Tibial nerve (tissue), 4 donors: ENCODE measurements at regions not wholly inside any gene's neighbourhood (a gene's known extent, or its start where the extent isn't known, plus 50 kb on each side); places are given as distances from the start of the nearest gene placed in this dataset.

Experiments
- DNase-seq, 2 donors: peaks; one replicate each; pipeline ENCODE4 v3.0.0-alpha.2; 2019; ENCODE audit warnings: low spot score in 2 of 2
- H3K27ac ChIP-seq, 4 donors: fragments of 200-600 bp; sonication (generic) in 3 of 4; one replicate each; pipeline ENCODE4 v1.5.1; 2017 to 2019; ENCODE audit warnings: mild to moderate bottlenecking in 1 of 4
- H3K27me3 ChIP-seq, 2 donors: fragments of 200-600 bp; sonication (generic) in 1 of 2; one replicate each; pipeline versions ENCODE4 v1.5.1 to v1.6.0; 2017 to 2019
- H3K36me3 ChIP-seq, 3 donors: fragments of 200-600 bp; sonication (generic); one replicate each; pipeline ENCODE4 v1.5.1; 2018 to 2019
- H3K4me1 ChIP-seq, 4 donors: fragments of 200-600 bp; sonication (generic) in 3 of 4; one replicate each; pipeline ENCODE4 v1.5.1; 2017 to 2019
- H3K4me3 ChIP-seq, 4 donors: fragments of 200-600 bp; sonication (generic) in 3 of 4; one replicate each; pipeline ENCODE4 v1.5.1; 2017 to 2019; ENCODE audit warnings: mild to moderate bottlenecking in 1 of 4, moderate library complexity in 1 of 4
- H3K9me3 ChIP-seq, 4 donors: fragments of 200-600 bp; sonication (generic) in 3 of 4; one replicate each; pipeline ENCODE4 v1.5.1; 2017 to 2019
- EP300 ChIP-seq, 2 donors: sonication (generic); formaldehyde crosslinking; IDR thresholded peaks; one replicate each; pipeline ENCODE4 v1.6.1; 2017; ENCODE audit warnings: antibody characterized with exemption in 2 of 2, mild to moderate bottlenecking in 1 of 2
- POLR2A ChIP-seq, 2 donors: fragments of 450-650 bp; IDR thresholded peaks; one replicate each; pipeline ENCODE4 v1.6.1; 2017; ENCODE audit warnings: antibody characterized with exemption in 2 of 2, mild to moderate bottlenecking in 2 of 2, moderate library complexity in 2 of 2
- WGBS, 2 donors: methylation state at CpG; one replicate each; pipeline ENCODE4 v1.1.5; 2018; 5-methylcytosine and 5-hydroxymethylcytosine counted together
- TF ChIP-seq, protein P1 (sequence below), 5 experiments: fragments of 200-600 bp in 3 of 5; fragments of 450-650 bp in 2 of 5; sonication (generic) in 3 of 5; IDR thresholded peaks; one replicate each; pipeline ENCODE4 v1.5.1; 2016 to 2019; ENCODE audit warnings: antibody characterized with exemption in 5 of 5, mild to moderate bottlenecking in 3 of 5, moderate library complexity in 2 of 5

GRCh38 chr2:111701266-111701665, 182.7 kb downstream of the ANAPC1 start:
- H3K4me3 ChIP-seq: no peak overlapping the region
- TF ChIP-seq, protein P1, sequence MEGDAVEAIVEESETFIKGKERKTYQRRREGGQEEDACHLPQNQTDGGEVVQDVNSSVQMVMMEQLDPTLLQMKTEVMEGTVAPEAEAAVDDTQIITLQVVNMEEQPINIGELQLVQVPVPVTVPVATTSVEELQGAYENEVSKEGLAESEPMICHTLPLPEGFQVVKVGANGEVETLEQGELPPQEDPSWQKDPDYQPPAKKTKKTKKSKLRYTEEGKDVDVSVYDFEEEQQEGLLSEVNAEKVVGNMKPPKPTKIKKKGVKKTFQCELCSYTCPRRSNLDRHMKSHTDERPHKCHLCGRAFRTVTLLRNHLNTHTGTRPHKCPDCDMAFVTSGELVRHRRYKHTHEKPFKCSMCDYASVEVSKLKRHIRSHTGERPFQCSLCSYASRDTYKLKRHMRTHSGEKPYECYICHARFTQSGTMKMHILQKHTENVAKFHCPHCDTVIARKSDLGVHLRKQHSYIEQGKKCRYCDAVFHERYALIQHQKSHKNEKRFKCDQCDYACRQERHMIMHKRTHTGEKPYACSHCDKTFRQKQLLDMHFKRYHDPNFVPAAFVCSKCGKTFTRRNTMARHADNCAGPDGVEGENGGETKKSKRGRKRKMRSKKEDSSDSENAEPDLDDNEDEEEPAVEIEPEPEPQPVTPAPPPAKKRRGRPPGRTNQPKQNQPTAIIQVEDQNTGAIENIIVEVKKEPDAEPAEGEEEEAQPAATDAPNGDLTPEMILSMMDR (IDR thresholded peaks at IDR 0.05): no peak
- TF ChIP-seq EP300 (IDR thresholded peaks at IDR 0.05): no peak
- TF ChIP-seq POLR2A (IDR thresholded peaks at IDR 0.05): no peak
- H3K27me3 ChIP-seq: no peaks in the 10 kb centered on the region
- no peaks in the 10 kb centered on the region for H3K9me3 ChIP-seq
- H3K4me1 ChIP-seq: peaks cover 0 to 41% (median 8%) of the 10 kb centered on the region in 4 donors
- no peaks in the 10 kb centered on the region for H3K36me3 ChIP-seq
- H3K27ac ChIP-seq: no peak overlapping the region
- WGBS, 2 donors: 91 to 94% methylated on average over 3 to 4 of the region's 4 CpGs
- no peak for DNase-seq

GRCh38 chr2:111701798-111702118, 182.2 kb downstream of the ANAPC1 start:
- 83 to 86% methylated on average over 8 of the region's 8 CpGs for WGBS, 2 donors
- H3K4me3 ChIP-seq: no peak overlapping the region

GRCh38 chr2:111702119-111702803, 181.7 kb downstream of the ANAPC1 start:
- H3K27me3 ChIP-seq: no peaks in the 10 kb centered on the region
- TF ChIP-seq, protein P1 (IDR thresholded peaks at IDR 0.05): peak; percentile 47 to 69 (median 60)
- TF ChIP-seq EP300 (IDR thresholded peaks at IDR 0.05) (no peak), POLR2A (IDR thresholded peaks at IDR 0.05) (no peak)
- H3K4me1 ChIP-seq: peaks cover 0 to 44% (median 8%) of the 10 kb centered on the region in 4 donors
- 31 to 37% methylated on average over 14 of the region's 14 CpGs for WGBS, 2 donors
- DNase-seq: no peak
- peak overlapping the region in 1 of 4 donors; percentile 4 for H3K27ac ChIP-seq
- no peak overlapping the region for H3K4me3 ChIP-seq
- no peaks in the 10 kb centered on the region for H3K36me3 ChIP-seq
- H3K9me3 ChIP-seq: no peaks in the 10 kb centered on the region

More at GRCh38 chr2:111701798-111702118, 182.2 kb downstream of the ANAPC1 start:
- no peak for DNase-seq
- Histone ChIP-seq H3K27ac (no peak overlapping the region), H3K4me1 (peaks cover 0 to 44% (median 8%) of the 10 kb centered on the region in 4 donors), H3K36me3 (no peaks in the 10 kb centered on the region), H3K27me3 (no peaks in the 10 kb centered on the region), H3K9me3 (no peaks in the 10 kb centered on the region)
- TF ChIP-seq EP300 (IDR thresholded peaks at IDR 0.05): no peak
- TF ChIP-seq, protein P1 (IDR thresholded peaks at IDR 0.05): no peak
- no peak for TF ChIP-seq POLR2A (IDR thresholded peaks at IDR 0.05)

GRCh38 chr2:111702804-111703196, 181.2 kb downstream of the ANAPC1 start:
- H3K36me3 ChIP-seq: no peaks in the 10 kb centered on the region
- H3K9me3 ChIP-seq: no peaks in the 10 kb centered on the region
- H3K4me1 ChIP-seq: peaks cover 0 to 44% (median 8%) of the 10 kb centered on the region in 4 donors
- H3K27ac ChIP-seq: no peak overlapping the region
- DNase-seq: no peak
- TF ChIP-seq, protein P1 (IDR thresholded peaks at IDR 0.05): no peak
- no peak for TF ChIP-seq EP300 (IDR thresholded peaks at IDR 0.05)
- TF ChIP-seq POLR2A (IDR thresholded peaks at IDR 0.05): no peak
- WGBS, 2 donors: 77 to 78% methylated on average over 7 of the region's 7 CpGs
- H3K4me3 ChIP-seq: no peak overlapping the region
- H3K27me3 ChIP-seq: no peaks in the 10 kb centered on the region

- Histone ChIP-seq H3K4me3 (no peak overlapping the region), H3K36me3 (no peaks in the 10 kb centered on the region), H3K4me1 (peaks cover 0 to 36% (median 6%) of the 10 kb centered on the region in 4 donors), H3K27ac (no peak overlapping the region), H3K9me3 (no peaks in the 10 kb centered on the region), H3K27me3 (no peaks in the 10 kb centered on the region)
- TF ChIP-seq, protein P1 (IDR thresholded peaks at IDR 0.05): no peak
- TF ChIP-seq POLR2A (IDR thresholded peaks at IDR 0.05) (no peak), EP300 (IDR thresholded peaks at IDR 0.05) (no peak)
- 96% methylated on average over 5 of the region's 5 CpGs for WGBS, 2 donors
- DNase-seq: no peak
Observed at GRCh38 chr2:111703759-111704158, 180.2 kb downstream of the ANAPC1 start.
